KMS-11 (cell line): ENCODE measurements at regions not wholly inside any gene's neighbourhood (a gene's known extent, or its start where the extent isn't known, plus 50 kb on each side); places are given as distances from the start of the nearest gene placed in this dataset.
A peak's percentile ranks its signal among the peaks of the same experiment; 100 is the strongest.

Experiments used
- H2AFZ ChIP-seq: fragments of 200-600 bp; sonication (generic); 2 replicates; pipeline ENCODE4 v1.6.1; 2016; ENCODE audit warnings: antibody characterized with exemption, mixed run types, low read depth
- H3K27ac ChIP-seq: fragments of 200-600 bp; sonication (generic); 2 replicates; pipeline ENCODE4 v1.6.1; 2016; ENCODE audit warnings: mild to moderate bottlenecking, mixed run types
- H3K27me3 ChIP-seq: fragments of 200-600 bp; sonication (generic); 2 replicates; pipeline ENCODE4 v1.6.1; 2017; ENCODE audit warnings: mild to moderate bottlenecking, low read depth, mixed run types, moderate library complexity; ENCODE audit not compliant: insufficient read depth
- H3K36me3 ChIP-seq: fragments of 200-600 bp; sonication (generic); 2 replicates; pipeline ENCODE4 v1.6.1; 2017; ENCODE audit warnings: mild to moderate bottlenecking, mixed run types; ENCODE audit not compliant: insufficient read depth
- H3K4me1 ChIP-seq: fragments of 200-600 bp; sonication (generic); 2 replicates; pipeline ENCODE4 v1.6.1; 2016; ENCODE audit warnings: mild to moderate bottlenecking, low read depth, mixed run types; ENCODE audit not compliant: poor library complexity, severe bottlenecking
- H3K4me2 ChIP-seq: fragments of 200-600 bp; sonication (generic); 2 replicates; pipeline ENCODE4 v1.7.0; 2016; ENCODE audit warnings: mild to moderate bottlenecking, mixed run types
- H3K4me3 ChIP-seq: fragments of 200-600 bp; sonication (generic); IDR thresholded peaks from 2 replicates; pipeline ENCODE4 v1.6.1; 2017; ENCODE audit warnings: low read depth, low read length, mixed read lengths; ENCODE audit not compliant: insufficient read depth
- H3K79me2 ChIP-seq: fragments of 200-600 bp; sonication (generic); 2 replicates; pipeline ENCODE4 v1.6.1; 2016; ENCODE audit warnings: low read depth, mixed run types; ENCODE audit not compliant: insufficient read depth
- H3K9ac ChIP-seq: fragments of 200-600 bp; sonication (generic); 2 replicates; pipeline ENCODE4 v1.6.1; 2016; ENCODE audit warnings: mild to moderate bottlenecking, mixed run types
- H4K20me1 ChIP-seq: fragments of 200-600 bp; sonication (generic); 2 replicates; pipeline ENCODE4 v1.6.1; 2016; ENCODE audit warnings: mild to moderate bottlenecking, mixed run types; ENCODE audit not compliant: insufficient read depth
- TF ChIP-seq, protein P1 (sequence below): fragments of 200-600 bp; sonication (generic); conservative IDR thresholded peaks from 2 replicates; pipeline ENCODE4 v1.6.1; 2017; ENCODE audit warnings: low read depth, mild to moderate bottlenecking, antibody characterized with exemption, low read length, moderate library complexity, mixed read lengths

DNA sequence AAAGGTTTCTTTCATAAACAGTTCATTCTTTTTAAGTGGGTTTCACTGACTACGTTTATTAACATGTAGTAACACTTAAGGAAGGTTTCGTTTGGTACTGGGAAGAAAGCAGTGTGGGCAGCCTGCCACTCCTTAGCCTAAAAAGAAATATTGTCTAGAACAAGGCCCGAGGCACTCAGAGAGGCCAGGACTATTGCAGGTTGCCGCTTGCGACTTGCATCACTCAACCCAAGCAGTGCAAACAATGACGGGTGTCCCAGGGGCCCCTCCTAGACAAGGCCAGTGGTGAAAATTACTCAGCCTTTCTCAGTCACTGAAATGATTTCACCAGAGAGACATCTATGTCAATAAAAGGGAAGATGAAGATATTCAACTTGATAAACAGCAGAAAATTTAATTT lies 243.9 kb downstream of the SNX13 start:
- Histone ChIP-seq H3K4me3 (no peak overlapping the region), H3K4me1 (peaks cover 26% of the 10 kb centered on the region), H3K4me2 (peak overlapping the region; percentile 40), H3K27me3 (no peaks in the 10 kb centered on the region), H3K36me3 (no peaks in the 10 kb centered on the region), H4K20me1 (no peaks in the 10 kb centered on the region), H3K27ac (peak overlapping the region; percentile 60), H2AFZ (peak overlapping the region; percentile 37), H3K9ac (no peak overlapping the region), H3K79me2 (no peaks in the 10 kb centered on the region)
- TF ChIP-seq, protein P1, sequence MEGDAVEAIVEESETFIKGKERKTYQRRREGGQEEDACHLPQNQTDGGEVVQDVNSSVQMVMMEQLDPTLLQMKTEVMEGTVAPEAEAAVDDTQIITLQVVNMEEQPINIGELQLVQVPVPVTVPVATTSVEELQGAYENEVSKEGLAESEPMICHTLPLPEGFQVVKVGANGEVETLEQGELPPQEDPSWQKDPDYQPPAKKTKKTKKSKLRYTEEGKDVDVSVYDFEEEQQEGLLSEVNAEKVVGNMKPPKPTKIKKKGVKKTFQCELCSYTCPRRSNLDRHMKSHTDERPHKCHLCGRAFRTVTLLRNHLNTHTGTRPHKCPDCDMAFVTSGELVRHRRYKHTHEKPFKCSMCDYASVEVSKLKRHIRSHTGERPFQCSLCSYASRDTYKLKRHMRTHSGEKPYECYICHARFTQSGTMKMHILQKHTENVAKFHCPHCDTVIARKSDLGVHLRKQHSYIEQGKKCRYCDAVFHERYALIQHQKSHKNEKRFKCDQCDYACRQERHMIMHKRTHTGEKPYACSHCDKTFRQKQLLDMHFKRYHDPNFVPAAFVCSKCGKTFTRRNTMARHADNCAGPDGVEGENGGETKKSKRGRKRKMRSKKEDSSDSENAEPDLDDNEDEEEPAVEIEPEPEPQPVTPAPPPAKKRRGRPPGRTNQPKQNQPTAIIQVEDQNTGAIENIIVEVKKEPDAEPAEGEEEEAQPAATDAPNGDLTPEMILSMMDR, result no peak

DNA sequence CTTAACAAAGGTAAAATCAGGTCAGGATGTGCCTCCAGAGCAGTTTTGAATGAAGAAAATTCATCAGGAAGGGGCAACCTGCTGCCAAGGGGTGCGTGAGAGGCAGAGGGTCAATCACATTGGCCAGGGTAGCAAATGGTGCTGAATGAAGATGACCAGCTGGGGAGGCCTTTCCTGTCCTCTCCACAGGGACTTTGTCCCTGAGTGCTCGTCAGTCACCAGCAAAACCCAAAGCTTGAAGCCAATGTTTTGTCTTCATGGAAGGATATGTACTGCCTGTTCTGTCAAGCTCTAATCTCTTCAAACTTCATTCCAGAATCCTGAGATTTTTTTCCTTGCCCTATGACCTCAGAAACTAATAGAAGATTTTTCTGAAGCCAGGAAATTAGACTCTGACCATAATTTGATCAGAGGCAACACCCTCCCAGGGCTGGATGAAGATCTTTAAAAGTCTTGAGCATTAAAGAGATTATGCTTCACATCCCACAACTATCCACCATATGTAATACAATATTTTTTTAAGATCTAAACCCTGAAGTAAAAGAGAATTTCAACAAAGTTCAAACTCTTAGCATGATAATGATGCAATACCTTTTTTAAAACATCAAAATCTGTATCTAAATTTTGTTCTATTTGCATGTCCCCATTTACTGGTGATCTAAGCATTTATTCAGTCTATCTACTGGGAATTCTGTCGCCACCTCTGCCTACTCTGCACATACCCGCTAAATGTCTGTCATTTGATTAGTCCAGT lies 243.0 kb downstream of the SNX13 start:
- H3K9ac ChIP-seq, result no peak overlapping the region
- peaks cover 26% of the 10 kb centered on the region for H3K4me1 ChIP-seq
- H3K27ac ChIP-seq, result peak overlapping the region; percentile 60; the same call in 1 of the 2 replicates
- H2AFZ ChIP-seq, result no peak overlapping the region
- H3K36me3 ChIP-seq, result no peaks in the 10 kb centered on the region
- no peaks in the 10 kb centered on the region for H3K27me3 ChIP-seq
- TF ChIP-seq, protein P1, result no peak
- H4K20me1 ChIP-seq, result no peaks in the 10 kb centered on the region
- no peak overlapping the region; the same call in 1 of the 2 replicates for H3K4me2 ChIP-seq
- H3K4me3 ChIP-seq, result no peak overlapping the region
- H3K79me2 ChIP-seq, result no peaks in the 10 kb centered on the region

DNA sequence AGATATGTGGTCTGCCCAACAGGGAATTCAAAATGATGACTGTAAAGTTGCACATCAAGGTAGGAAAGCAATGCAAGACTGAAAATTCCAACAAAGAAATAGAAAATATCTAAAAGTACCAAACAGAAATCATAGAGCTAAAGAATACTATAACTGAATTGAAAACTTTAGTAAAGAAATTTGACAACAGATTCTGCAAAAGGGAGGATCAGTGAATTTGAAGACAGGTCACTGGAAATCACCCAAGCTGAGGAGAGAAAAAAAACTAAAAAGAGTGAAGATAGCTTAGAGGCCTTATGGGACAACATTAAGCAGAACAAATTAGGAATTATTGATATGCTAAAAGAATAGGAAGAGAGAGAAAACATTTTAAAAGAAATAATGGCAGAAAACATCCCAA lies 240.6 kb downstream of the SNX13 start:
- Histone ChIP-seq H3K4me3 (no peak overlapping the region), H3K27ac (no peak overlapping the region), H2AFZ (no peak overlapping the region), H3K4me1 (peaks cover 26% of the 10 kb centered on the region), H3K79me2 (no peaks in the 10 kb centered on the region), H3K9ac (no peak overlapping the region), H3K4me2 (no peak overlapping the region), H3K27me3 (no peaks in the 10 kb centered on the region), H3K36me3 (no peaks in the 10 kb centered on the region), H4K20me1 (no peaks in the 10 kb centered on the region)
- TF ChIP-seq, protein P1, result no peak

DNA sequence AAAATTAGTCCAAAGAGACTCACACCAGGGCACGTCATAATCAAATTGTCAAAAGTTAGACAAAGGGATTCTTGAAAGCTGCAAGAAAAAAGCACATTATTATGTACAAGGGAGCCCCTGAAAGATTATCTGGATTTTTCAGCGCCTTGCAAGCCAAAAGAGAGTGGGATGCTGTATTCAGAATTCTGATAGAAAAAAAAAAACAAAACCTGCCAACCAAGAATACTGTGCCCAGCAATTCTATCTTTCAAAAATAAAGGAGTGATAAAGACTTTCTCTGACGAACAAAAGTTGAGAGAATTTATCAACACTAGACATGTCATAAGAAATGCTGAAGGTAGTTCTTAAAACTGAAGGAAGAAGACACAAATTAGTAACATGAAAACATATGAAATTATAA lies 240.2 kb downstream of the SNX13 start:
- no peak overlapping the region for H3K4me2 ChIP-seq
- no peak overlapping the region for H2AFZ ChIP-seq
- H3K4me3 ChIP-seq, result no peak overlapping the region
- H3K27me3 ChIP-seq, result no peaks in the 10 kb centered on the region
- H3K27ac ChIP-seq, result no peak overlapping the region
- H4K20me1 ChIP-seq, result no peaks in the 10 kb centered on the region
- peaks cover 26% of the 10 kb centered on the region for H3K4me1 ChIP-seq
- TF ChIP-seq, protein P1, result no peak
- H3K36me3 ChIP-seq, result no peaks in the 10 kb centered on the region
- H3K9ac ChIP-seq, result no peak overlapping the region
- H3K79me2 ChIP-seq, result no peaks in the 10 kb centered on the region
